A549 (cell line): ENCODE measurements at regions not wholly inside any gene's neighbourhood (a gene's known extent, or its start where the extent isn't known, plus 50 kb on each side); places are given as distances from the start of the nearest gene placed in this dataset.
"Not testable (repeated sequence)": the region's sequence is repeated elsewhere in the genome, so short reads cannot be mapped to it uniquely, and the experiment has no call there.

ENCODE experiments used
- ATAC-seq, 2 experiments: fragments of 200-7000 bp in 1 of 2; fragments of >200 bp in 1 of 2; cut with Nextera tagmentation in 1 of 2; cut with Tn5 transposase in 1 of 2; 3 replicates each; pipeline versions ENCODE4 v1.8.0 to v1.9.1; 2018 to 2020; ENCODE audit warnings: mild to moderate bottlenecking in 1 of 2, moderate library complexity in 1 of 2
- CTCF ChIA-PET: fragments of 300-600 bp; sonication (Branson Sonifier 250); formaldehyde crosslinking; extraction: SDS; loops from one replicate; lab custom pipeline; 2021; ENCODE audit warnings: antibody characterized with exemption, inconsistent platforms; lab: Yijun Ruan, JAX
- POLR2A ChIA-PET: fragments of 350-600 bp; formaldehyde crosslinking; extraction: SDS; loops from one replicate; lab custom pipeline; 2021; ENCODE audit warnings: antibody characterized with exemption, inconsistent platforms; lab: Yijun Ruan, JAX
- DNase-seq, 2 experiments: peaks; one replicate each; pipeline versions ENCODE4 v3.0.0 to v3.0.0-alpha.2; 2011 to 2016; ENCODE audit warnings: low read depth in 1 of 2, low spot score in 1 of 2
- FAIRE-seq: peaks from 2 replicates; lab custom pipeline; 2011; peaks lifted over from hg19 to GRCh38; lab: Jason Lieb, UNC
- H3K27ac ChIP-seq, 2 experiments: fragments of >200 bp; sonication (Bioruptor Twin); formaldehyde crosslinking; 3 replicates each; pipeline ENCODE4 v1.5.1; 2016 to 2017
- H3K4me1 ChIP-seq: fragments of >200 bp; sonication (Bioruptor Twin); formaldehyde crosslinking; 3 replicates; pipeline ENCODE4 v1.6.1; 2016
- H3K4me2 ChIP-seq: fragments of >200 bp; sonication (Bioruptor Twin); formaldehyde crosslinking; 3 replicates; pipeline ENCODE4 v1.6.1; 2016
- H3K4me3 ChIP-seq: fragments of >200 bp; sonication (Bioruptor Twin); formaldehyde crosslinking; 3 replicates; pipeline ENCODE4 v1.5.1; 2016
- H3K9me3 ChIP-seq: fragments of >200 bp; sonication (Bioruptor Twin); formaldehyde crosslinking; 3 replicates; pipeline ENCODE4 v1.6.1; 2016
- CHD2 ChIP-seq: fragments of 150-350 bp; IDR thresholded peaks from 2 replicates; pipeline ENCODE4 v1.6.1; 2014; ENCODE audit warnings: low read length; ENCODE audit not compliant: partially characterized antibody
- EP300 ChIP-seq, 2 experiments: fragments of >200 bp; sonication (Bioruptor Twin); formaldehyde crosslinking; IDR thresholded peaks; 2 replicates in 1 of 2; 3 replicates in 1 of 2; pipeline ENCODE4 v1.6.1; 2016 to 2017
- ESRRA ChIP-seq: fragments of 150-350 bp; IDR thresholded peaks from 2 replicates; pipeline ENCODE4 v1.6.1; 2014; ENCODE audit warnings: mild to moderate bottlenecking, low read length, borderline replicate concordance
- FOSB ChIP-seq: fragments of 250-450 bp; sonication (Bioruptor Pico); IDR thresholded peaks from 2 replicates; pipeline ENCODE4 v1.5.0; 2020; ENCODE audit warnings: mild to moderate bottlenecking, moderate library complexity
- FOSL2 ChIP-seq, 2 experiments: fragments of 450-650 bp in 1 of 2; fragments of >200 bp in 1 of 2; sonication (Bioruptor Twin) in 1 of 2; formaldehyde crosslinking; IDR thresholded peaks; 2 replicates each; pipeline versions ENCODE4 v1.5.0 to v1.6.1; 2016 to 2020; ENCODE audit warnings: mild to moderate bottlenecking in 1 of 2, moderate library complexity in 1 of 2
- GATA3 ChIP-seq: IDR thresholded peaks from 2 replicates; pipeline ENCODE4 v1.6.1; 2012; ENCODE audit warnings: borderline replicate concordance
- HDAC2 ChIP-seq: fragments of 200-600 bp; sonication (generic); IDR thresholded peaks from 2 replicates; pipeline ENCODE4 v1.6.1; 2016
- KDM1A ChIP-seq: fragments of 200-600 bp; sonication (generic); IDR thresholded peaks from 2 replicates; pipeline ENCODE4 v1.6.1; 2016; ENCODE audit warnings: low read depth, mild to moderate bottlenecking
- MAFK ChIP-seq: fragments of 450-650 bp; IDR thresholded peaks from 2 replicates; pipeline ENCODE4 v1.6.1; 2014; ENCODE audit not compliant: partially characterized antibody
- MYC ChIP-seq: IDR thresholded peaks from 2 replicates; pipeline ENCODE4 v1.6.1; 2012; ENCODE audit warnings: mild to moderate bottlenecking, inconsistent platforms, low read length, improper control_type of control experiment, borderline replicate concordance
- NPAS2 ChIP-seq: fragments of 250-450 bp; sonication (Bioruptor Pico); IDR thresholded peaks from 2 replicates; pipeline ENCODE4 v1.8.0; 2022; ENCODE audit warnings: mild to moderate bottlenecking, moderate library complexity, borderline replicate concordance
- RCOR1 ChIP-seq: fragments of 150-350 bp; IDR thresholded peaks from 2 replicates; pipeline ENCODE4 v1.6.1; 2014; ENCODE audit warnings: antibody characterized with exemption, low read length, low read depth
- ZC3H11A ChIP-seq: fragments of 450-650 bp; IDR thresholded peaks from 2 replicates; pipeline ENCODE4 v1.6.1; 2014; ENCODE audit warnings: antibody characterized with exemption, mild to moderate bottlenecking
- ZFP36 ChIP-seq: fragments of 450-650 bp; IDR thresholded peaks from 2 replicates; pipeline ENCODE4 v1.6.1; 2014; ENCODE audit warnings: borderline replicate concordance; ENCODE audit not compliant: partially characterized antibody
- ZSCAN20 ChIP-seq: fragments of 250-450 bp; sonication (Bioruptor Pico); IDR thresholded peaks from 2 replicates; pipeline ENCODE4 v1.8.0; 2022; ENCODE audit warnings: mild to moderate bottlenecking, moderate library complexity
- WGBS: methylation state at CpG from one replicate; pipeline ENCODE4 v1.1.6; 2017; ENCODE audit errors: missing lambda C conversion rate; 5-methylcytosine and 5-hydroxymethylcytosine counted together
- TF ChIP-seq, protein P1 (sequence below): IDR thresholded peaks from 2 replicates; pipeline ENCODE4 v1.6.1; 2012
- TF ChIP-seq, protein P2 (sequence below): fragments of >200 bp; sonication (Bioruptor Twin); formaldehyde crosslinking; IDR thresholded peaks from 3 replicates; pipeline ENCODE4 v1.6.1; 2016
- TF ChIP-seq, protein P3 (sequence below): fragments of 250-450 bp; sonication (Bioruptor Pico); IDR thresholded peaks from 2 replicates; pipeline ENCODE4 v1.5.0; 2021; ENCODE audit warnings: mild to moderate bottlenecking, moderate library complexity, borderline replicate concordance
- TF ChIP-seq, protein P4 (sequence below): fragments of 200-600 bp; sonication (generic); IDR thresholded peaks from 2 replicates; pipeline ENCODE4 v1.6.1; 2016; ENCODE audit warnings: antibody characterized with exemption, mild to moderate bottlenecking, moderate library complexity

DNA sequence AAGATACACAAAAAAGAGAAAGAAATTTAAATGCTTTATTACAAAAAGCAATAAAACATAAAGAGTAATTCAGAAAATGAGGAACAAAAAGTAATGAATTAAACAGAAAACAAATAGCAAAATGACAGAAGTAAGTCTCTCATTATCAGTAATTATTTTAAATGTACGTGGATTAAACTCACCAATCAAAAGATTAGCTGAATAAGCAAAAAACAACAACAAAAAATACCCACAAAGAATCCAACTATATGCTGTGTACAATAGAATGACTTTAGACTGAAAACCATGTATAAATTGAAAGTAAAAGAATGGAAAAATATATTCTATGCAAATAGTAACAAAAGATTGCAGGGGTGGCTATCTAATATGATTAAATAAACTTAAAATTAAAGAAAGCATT is 1006.8 kb downstream of the SLC16A7 start:
- Histone ChIP-seq H3K4me1 (no peaks in the 10 kb centered on the region), H3K4me3 (no peak overlapping the region), H3K4me2 (no peak overlapping the region), H3K9me3 (no peaks in the 10 kb centered on the region), H3K27ac (no peak overlapping the region)
- peak; percentile 80 for TF ChIP-seq MAFK
- no peak for TF ChIP-seq ZC3H11A
- no peak for FAIRE-seq
- ChIA-PET POLR2A (no interaction called here), CTCF (no interaction called here)
- no peak for ATAC-seq
- 5% methylated on average over 1 of the region's 1 CpG for WGBS
- no peak for DNase-seq

DNA sequence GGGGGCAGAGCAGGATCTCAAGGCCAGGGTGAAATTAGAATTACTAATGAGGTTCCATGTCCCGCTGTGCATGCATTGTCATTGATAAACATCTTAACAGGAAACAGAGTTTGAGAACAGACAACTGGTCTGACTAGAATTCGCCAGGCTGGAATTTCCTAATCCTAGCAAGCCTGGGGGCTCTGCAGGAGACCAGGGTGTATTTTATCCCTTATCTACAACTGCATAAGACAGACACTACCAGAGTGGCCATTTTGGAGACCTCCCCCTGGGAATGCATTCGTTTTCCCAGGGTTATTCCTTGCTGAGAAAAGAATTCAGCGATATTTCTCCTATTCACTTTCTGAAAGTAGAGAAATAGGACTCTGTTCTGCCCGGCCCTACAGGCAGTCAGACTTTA is 1007.6 kb downstream of the SLC16A7 start:
- FAIRE-seq, H3K4me1 ChIP-seq, POLR2A ChIA-PET, H3K27ac ChIP-seq, DNase-seq, H3K9me3 ChIP-seq, H3K4me3 ChIP-seq, ATAC-seq, CTCF ChIA-PET, H3K4me2 ChIP-seq: not testable (repeated sequence)
- WGBS, result 15% methylated on average over 5 of the region's 5 CpGs

DNA sequence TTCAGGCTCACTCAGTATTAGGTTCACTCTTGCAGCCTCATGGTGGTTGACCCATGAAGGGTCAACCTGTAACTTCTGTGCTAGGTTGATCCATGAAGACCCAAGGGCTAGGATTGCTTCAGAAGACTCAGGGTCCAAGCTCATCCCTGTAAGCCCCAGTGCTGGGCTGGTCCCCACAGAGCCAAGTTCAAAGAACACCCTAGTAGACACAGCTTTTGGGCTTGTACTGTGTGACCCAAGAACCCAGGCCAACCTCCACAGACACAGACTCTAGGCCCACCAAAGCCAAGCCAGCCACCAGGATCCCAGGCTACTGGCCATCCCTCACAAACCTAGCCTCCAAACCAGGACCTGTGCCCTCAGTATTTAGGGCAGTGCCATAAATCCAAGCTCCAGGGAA is 1020.6 kb downstream of the SLC16A7 start:
- CTCF ChIA-PET, result no interaction called here
- ATAC-seq (no peak), DNase-seq (no peak), FAIRE-seq (no peak)
- Histone ChIP-seq H3K4me2 (no peak overlapping the region), H3K27ac (no peak overlapping the region), H3K4me1 (no peaks in the 10 kb centered on the region), H3K4me3 (no peak overlapping the region), H3K9me3 (peaks cover 5% of the 10 kb centered on the region; the same call in 1 of the 3 replicates)
- TF ChIP-seq, protein P1, sequence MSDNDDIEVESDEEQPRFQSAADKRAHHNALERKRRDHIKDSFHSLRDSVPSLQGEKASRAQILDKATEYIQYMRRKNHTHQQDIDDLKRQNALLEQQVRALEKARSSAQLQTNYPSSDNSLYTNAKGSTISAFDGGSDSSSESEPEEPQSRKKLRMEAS, result no peak
- TF ChIP-seq MYC (no peak), RCOR1 (no peak), FOSB (CRISPR knock-in tag) (no peak), HDAC2 (no peak), NPAS2 (CRISPR knock-in tag) (no peak), EP300 (IDR thresholded peaks at IDR 0.05) (no peak), ZFP36 (no peak), ZSCAN20 (CRISPR knock-in tag) (no peak), CHD2 (no peak)
- TF ChIP-seq, protein P2, sequence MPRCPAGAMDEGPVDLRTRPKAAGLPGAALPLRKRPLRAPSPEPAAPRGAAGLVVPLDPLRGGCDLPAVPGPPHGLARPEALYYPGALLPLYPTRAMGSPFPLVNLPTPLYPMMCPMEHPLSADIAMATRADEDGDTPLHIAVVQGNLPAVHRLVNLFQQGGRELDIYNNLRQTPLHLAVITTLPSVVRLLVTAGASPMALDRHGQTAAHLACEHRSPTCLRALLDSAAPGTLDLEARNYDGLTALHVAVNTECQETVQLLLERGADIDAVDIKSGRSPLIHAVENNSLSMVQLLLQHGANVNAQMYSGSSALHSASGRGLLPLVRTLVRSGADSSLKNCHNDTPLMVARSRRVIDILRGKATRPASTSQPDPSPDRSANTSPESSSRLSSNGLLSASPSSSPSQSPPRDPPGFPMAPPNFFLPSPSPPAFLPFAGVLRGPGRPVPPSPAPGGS, result no peak
- POLR2A ChIA-PET, result no interaction called here

DNA sequence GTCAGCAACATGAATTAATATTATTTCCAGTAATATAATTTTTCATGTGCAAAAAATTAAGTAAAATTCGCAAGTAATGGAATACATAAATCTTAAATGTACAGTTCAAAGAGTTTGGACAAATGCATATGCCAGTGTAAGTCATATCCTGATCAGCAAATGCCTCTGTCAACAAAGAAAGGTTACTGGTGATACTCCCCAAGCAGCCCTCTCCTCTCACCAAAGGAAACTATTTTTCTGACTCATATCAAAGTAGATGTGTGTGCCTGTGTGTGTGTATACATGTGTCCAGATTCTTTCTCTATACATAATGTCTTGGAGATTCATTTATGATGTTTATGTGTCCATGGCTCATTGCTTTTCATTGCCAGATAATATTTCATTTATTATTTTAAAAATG is 1035.0 kb downstream of the SLC16A7 start:
- H3K27ac ChIP-seq, result no peak overlapping the region
- FAIRE-seq, result no peak
- H3K4me2 ChIP-seq, result no peak overlapping the region
- WGBS, result 8% methylated on average over 1 of the region's 1 CpG
- no peaks in the 10 kb centered on the region for H3K4me1 ChIP-seq
- no peaks in the 10 kb centered on the region for H3K9me3 ChIP-seq
- DNase-seq, result no peak
- no peak overlapping the region for H3K4me3 ChIP-seq
- TF ChIP-seq GATA3 (no peak), KDM1A (no peak), FOSL2 (IDR thresholded peaks at IDR 0.05) (no peak), FOSL2 (CRISPR knock-in tag; IDR thresholded peaks at IDR 0.05) (no peak), RCOR1 (no peak), ESRRA (no peak), ZC3H11A (no peak)
- TF ChIP-seq, protein P3, sequence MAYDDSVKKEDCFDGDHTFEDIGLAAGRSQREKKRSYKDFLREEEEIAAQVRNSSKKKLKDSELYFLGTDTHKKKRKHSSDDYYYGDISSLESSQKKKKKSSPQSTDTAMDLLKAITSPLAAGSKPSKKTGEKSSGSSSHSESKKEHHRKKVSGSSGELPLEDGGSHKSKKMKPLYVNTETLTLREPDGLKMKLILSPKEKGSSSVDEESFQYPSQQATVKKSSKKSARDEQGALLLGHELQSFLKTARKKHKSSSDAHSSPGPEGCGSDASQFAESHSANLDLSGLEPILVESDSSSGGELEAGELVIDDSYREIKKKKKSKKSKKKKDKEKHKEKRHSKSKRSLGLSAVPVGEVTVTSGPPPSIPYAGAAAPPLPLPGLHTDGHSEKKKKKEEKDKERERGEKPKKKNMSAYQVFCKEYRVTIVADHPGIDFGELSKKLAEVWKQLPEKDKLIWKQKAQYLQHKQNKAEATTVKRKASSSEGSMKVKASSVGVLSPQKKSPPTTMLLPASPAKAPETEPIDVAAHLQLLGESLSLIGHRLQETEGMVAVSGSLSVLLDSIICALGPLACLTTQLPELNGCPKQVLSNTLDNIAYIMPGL, result no peak
- TF ChIP-seq, protein P4, sequence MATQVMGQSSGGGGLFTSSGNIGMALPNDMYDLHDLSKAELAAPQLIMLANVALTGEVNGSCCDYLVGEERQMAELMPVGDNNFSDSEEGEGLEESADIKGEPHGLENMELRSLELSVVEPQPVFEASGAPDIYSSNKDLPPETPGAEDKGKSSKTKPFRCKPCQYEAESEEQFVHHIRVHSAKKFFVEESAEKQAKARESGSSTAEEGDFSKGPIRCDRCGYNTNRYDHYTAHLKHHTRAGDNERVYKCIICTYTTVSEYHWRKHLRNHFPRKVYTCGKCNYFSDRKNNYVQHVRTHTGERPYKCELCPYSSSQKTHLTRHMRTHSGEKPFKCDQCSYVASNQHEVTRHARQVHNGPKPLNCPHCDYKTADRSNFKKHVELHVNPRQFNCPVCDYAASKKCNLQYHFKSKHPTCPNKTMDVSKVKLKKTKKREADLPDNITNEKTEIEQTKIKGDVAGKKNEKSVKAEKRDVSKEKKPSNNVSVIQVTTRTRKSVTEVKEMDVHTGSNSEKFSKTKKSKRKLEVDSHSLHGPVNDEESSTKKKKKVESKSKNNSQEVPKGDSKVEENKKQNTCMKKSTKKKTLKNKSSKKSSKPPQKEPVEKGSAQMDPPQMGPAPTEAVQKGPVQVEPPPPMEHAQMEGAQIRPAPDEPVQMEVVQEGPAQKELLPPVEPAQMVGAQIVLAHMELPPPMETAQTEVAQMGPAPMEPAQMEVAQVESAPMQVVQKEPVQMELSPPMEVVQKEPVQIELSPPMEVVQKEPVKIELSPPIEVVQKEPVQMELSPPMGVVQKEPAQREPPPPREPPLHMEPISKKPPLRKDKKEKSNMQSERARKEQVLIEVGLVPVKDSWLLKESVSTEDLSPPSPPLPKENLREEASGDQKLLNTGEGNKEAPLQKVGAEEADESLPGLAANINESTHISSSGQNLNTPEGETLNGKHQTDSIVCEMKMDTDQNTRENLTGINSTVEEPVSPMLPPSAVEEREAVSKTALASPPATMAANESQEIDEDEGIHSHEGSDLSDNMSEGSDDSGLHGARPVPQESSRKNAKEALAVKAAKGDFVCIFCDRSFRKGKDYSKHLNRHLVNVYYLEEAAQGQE, result no peak
- TF ChIP-seq, all 56 proteins: peak for 0
- ChIA-PET CTCF (no interaction called here), POLR2A (no interaction called here)
- ATAC-seq, result no peak
